ENCODE measurements at regions not wholly inside any gene's neighbourhood (a gene's known extent, or its start where the extent isn't known, plus 50 kb on each side); places are given as distances from the start of the nearest gene placed in this dataset.

GRCh38 chr5:99664972-99665371 is 736.2 kb upstream of the CHD1 start:
- TF ChIP-seq, protein P1, sequence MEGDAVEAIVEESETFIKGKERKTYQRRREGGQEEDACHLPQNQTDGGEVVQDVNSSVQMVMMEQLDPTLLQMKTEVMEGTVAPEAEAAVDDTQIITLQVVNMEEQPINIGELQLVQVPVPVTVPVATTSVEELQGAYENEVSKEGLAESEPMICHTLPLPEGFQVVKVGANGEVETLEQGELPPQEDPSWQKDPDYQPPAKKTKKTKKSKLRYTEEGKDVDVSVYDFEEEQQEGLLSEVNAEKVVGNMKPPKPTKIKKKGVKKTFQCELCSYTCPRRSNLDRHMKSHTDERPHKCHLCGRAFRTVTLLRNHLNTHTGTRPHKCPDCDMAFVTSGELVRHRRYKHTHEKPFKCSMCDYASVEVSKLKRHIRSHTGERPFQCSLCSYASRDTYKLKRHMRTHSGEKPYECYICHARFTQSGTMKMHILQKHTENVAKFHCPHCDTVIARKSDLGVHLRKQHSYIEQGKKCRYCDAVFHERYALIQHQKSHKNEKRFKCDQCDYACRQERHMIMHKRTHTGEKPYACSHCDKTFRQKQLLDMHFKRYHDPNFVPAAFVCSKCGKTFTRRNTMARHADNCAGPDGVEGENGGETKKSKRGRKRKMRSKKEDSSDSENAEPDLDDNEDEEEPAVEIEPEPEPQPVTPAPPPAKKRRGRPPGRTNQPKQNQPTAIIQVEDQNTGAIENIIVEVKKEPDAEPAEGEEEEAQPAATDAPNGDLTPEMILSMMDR (conservative IDR thresholded peaks at IDR 0.05; ENCODE audit: low read depth, low read length) = no peak
- H3K4me3 ChIP-seq (ENCODE audit: low read depth, low read length) = no peak overlapping the region
- DNase-seq (ENCODE audit: low read depth) = no peak

- DNase-seq (ENCODE audit: low read depth) = no peak
- TF ChIP-seq, protein P1 (conservative IDR thresholded peaks at IDR 0.05; ENCODE audit: low read depth, low read length) = no peak
- H3K4me3 ChIP-seq (ENCODE audit: low read depth, low read length) = no peak overlapping the region
Observed at GRCh38 chr5:99651298-99651697, 722.5 kb upstream of the CHD1 start.

DNA sequence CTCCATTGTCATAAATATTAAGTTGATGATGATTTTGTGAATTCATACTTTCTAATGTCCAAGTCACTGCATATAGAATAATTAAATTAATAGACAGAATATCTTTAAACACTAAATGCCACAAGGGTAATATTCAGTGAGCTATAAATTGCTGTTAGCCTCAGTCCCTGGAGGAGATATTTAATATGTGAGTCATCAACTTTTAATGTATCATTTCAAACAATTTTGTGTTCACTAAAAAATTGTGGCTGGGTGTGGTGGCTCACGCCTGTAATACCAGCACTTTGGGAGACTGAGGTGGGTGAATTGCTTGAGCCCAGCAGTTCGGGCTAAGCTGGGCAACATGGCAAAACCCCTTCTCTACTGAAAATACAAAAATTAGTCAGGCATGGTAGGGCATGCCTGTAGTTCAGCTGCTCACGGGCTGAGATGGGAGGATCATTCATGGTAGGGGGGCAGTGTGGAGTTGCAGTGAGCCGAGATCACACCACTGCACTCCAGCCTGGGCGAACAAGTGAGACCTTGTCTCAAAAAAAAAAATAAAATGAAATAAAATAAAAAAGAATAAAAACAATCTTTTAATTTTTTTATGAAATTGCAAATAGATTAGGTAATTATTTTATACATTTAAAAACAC is 717.3 kb upstream of the CHD1 start:
- TF ChIP-seq, protein P1 (conservative IDR thresholded peaks at IDR 0.05; ENCODE audit: low read depth, low read length) = no peak
- H3K4me3 ChIP-seq (ENCODE audit: low read depth, low read length) = no peak overlapping the region
- no peak for DNase-seq (ENCODE audit: low read depth)

DNA sequence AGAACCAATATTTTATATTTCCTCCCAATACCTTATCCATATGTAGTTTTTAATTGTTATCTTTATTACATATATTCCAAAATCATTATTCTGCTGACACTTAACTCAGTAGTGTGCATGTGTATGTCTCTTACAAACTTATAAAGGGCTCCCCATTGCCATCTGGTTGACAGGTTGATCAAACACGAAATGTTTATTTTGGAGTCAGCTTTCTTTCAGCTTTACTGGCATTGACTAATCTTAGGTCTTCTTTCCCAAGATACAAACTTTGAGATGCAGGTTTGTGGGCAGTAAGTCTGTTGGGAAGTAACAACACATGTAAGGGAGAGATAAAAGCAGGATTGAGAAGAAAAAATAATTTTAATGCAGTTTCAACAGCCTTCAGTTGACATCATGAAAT is 716.0 kb upstream of the CHD1 start:
- TF ChIP-seq, protein P1 (conservative IDR thresholded peaks at IDR 0.05; ENCODE audit: low read depth, low read length) = no peak
- DNase-seq (ENCODE audit: low read depth) = no peak
- H3K4me3 ChIP-seq (ENCODE audit: low read depth, low read length) = no peak overlapping the region

- TF ChIP-seq, protein P1 (conservative IDR thresholded peaks at IDR 0.05; ENCODE audit: low read depth, low read length) = no peak
- no peak overlapping the region for H3K4me3 ChIP-seq (ENCODE audit: low read depth, low read length)
- DNase-seq (ENCODE audit: low read depth) = no peak
Observed at GRCh38 chr5:99640646-99641045, 711.8 kb upstream of the CHD1 start.

DNA sequence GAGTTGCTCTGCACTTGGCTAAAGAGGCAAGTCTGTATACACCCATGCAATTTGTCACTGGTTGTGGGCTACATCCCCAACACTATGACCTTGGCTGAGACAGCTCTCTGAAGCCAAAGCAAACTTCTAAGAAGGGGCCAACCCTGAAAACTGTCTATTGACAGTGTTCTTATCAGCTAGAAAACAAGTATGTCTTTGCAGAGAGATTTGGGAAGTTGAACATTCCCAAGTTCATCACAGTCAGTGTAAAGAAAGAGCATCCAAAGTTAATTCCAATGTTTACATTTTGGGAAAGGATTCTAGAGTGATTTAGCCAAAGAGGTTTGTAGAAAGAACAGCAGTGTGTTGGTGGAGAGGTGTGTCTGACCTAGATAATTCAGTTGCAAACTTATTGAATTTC is 711.1 kb upstream of the CHD1 start:
- no peak for DNase-seq (ENCODE audit: low read depth)
- TF ChIP-seq, protein P1 (conservative IDR thresholded peaks at IDR 0.05; ENCODE audit: low read depth, low read length) = no peak
- no peak overlapping the region for H3K4me3 ChIP-seq (ENCODE audit: low read depth, low read length)

- TF ChIP-seq, protein P1 (conservative IDR thresholded peaks at IDR 0.05; ENCODE audit: low read depth, low read length) = no peak
Observed at GRCh38 chr5:99636663-99637062, 707.9 kb upstream of the CHD1 start.

More at GRCh38 chr5:99636663-99637062, 707.9 kb upstream of the CHD1 start:
- DNase-seq (ENCODE audit: low read depth) = no peak
- H3K4me3 ChIP-seq (ENCODE audit: low read depth, low read length) = no peak overlapping the region
